ENCODE measurements at regions not wholly inside any gene's neighbourhood (a gene's known extent, or its start where the extent isn't known, plus 50 kb on each side); places are given as distances from the start of the nearest gene placed in this dataset.

- H3K4me3 ChIP-seq (ENCODE audit: low read depth, low read length), result no peak overlapping the region
- no peak for TF ChIP-seq CTCF (IDR thresholded peaks at IDR 0.05; ENCODE audit: low read depth, low read length)
Observed at GRCh38 chr4:74615411-74615810, 170.5 kb downstream of the AREG start.

- TF ChIP-seq CTCF (IDR thresholded peaks at IDR 0.05; ENCODE audit: low read depth, low read length), result no peak
- H3K4me3 ChIP-seq (ENCODE audit: low read depth, low read length), result no peak overlapping the region
Observed at GRCh38 chr4:74618166-74618565, 173.2 kb downstream of the AREG start.

GRCh38 chr4:74618659-74619058 lies 173.7 kb downstream of the AREG start:
- TF ChIP-seq CTCF (IDR thresholded peaks at IDR 0.05; ENCODE audit: low read depth, low read length), result no peak
- no peak overlapping the region for H3K4me3 ChIP-seq (ENCODE audit: low read depth, low read length)

GRCh38 chr4:74619931-74620702 lies 174.2 kb downstream of the BTC start:
- H3K4me3 ChIP-seq (ENCODE audit: low read depth, low read length), result no peak overlapping the region
- no peak for TF ChIP-seq CTCF (IDR thresholded peaks at IDR 0.05; ENCODE audit: low read depth, low read length)

- no peak overlapping the region for H3K4me3 ChIP-seq (ENCODE audit: low read depth, low read length)
- TF ChIP-seq CTCF (IDR thresholded peaks at IDR 0.05; ENCODE audit: low read depth, low read length), result no peak
Observed at GRCh38 chr4:74621616-74622015, 172.7 kb downstream of the BTC start.

- TF ChIP-seq CTCF (IDR thresholded peaks at IDR 0.05; ENCODE audit: low read depth, low read length), result 0 out of 2 replicates have a peak, but pooled peaks have one; percentile 16
Observed at GRCh38 chr4:74623041-74623440, 171.3 kb downstream of the BTC start.

GRCh38 chr4:74624351-74625151 lies 169.8 kb downstream of the BTC start:
- H3K4me3 ChIP-seq (ENCODE audit: low read depth, low read length), result no peak overlapping the region
- no peak for TF ChIP-seq CTCF (IDR thresholded peaks at IDR 0.05; ENCODE audit: low read depth, low read length)

More at GRCh38 chr4:74623041-74623440, 171.3 kb downstream of the BTC start:
- no peak overlapping the region for H3K4me3 ChIP-seq (ENCODE audit: low read depth, low read length)
